B cell (primary cell): ENCODE measurements at regions not wholly inside any gene's neighbourhood (a gene's known extent, or its start where the extent isn't known, plus 50 kb on each side); places are given as distances from the start of the nearest gene placed in this dataset.
"Not testable (repeated sequence)": the region's sequence is repeated elsewhere in the genome, so short reads cannot be mapped to it uniquely, and the experiment has no call there.

Experiments
- ATAC-seq: fragments of 200-7000 bp; cut with Tn5 transposase; one replicate; pipeline ENCODE4 v1.10.0; 2021; ENCODE audit warnings: low read depth, mild to moderate bottlenecking, moderate number of reproducible peaks, moderate library complexity
- CTCF ChIA-PET: fragments of 350-600 bp; sonication (Branson Sonifier 250); formaldehyde crosslinking; loops from one replicate; lab custom pipeline; 2021; ENCODE audit warnings: antibody characterized with exemption, inconsistent platforms; lab: Charles Lee
- POLR2A ChIA-PET: fragments of 350-600 bp; sonication (Branson Sonifier 250); formaldehyde crosslinking; loops from one replicate; lab custom pipeline; 2021; ENCODE audit warnings: antibody characterized with exemption; lab: Charles Lee
- DNase-seq: peaks from one replicate; pipeline ENCODE4 v3.0.0; 2013
- H2AFZ ChIP-seq: 2 replicates; pipeline ENCODE4 v1.6.1; 2012; ENCODE audit warnings: mild to moderate bottlenecking, low read depth, low read length; ENCODE audit not compliant: insufficient read depth, poor library complexity, severe bottlenecking
- H3K27ac ChIP-seq, 2 donors: 1 replicate in 1 of 2; 2 replicates in 1 of 2; pipeline ENCODE4 v1.5.1; 2012 to 2013; ENCODE audit warnings: low read length in 2 of 2, mild to moderate bottlenecking in 2 of 2, moderate library complexity in 1 of 2
- H3K27me3 ChIP-seq, 4 experiments: fragments of 200-600 bp in 1 of 4; sonication (generic) in 1 of 4; replicated peaks in 1 of 4; 1 replicate in 2 of 4; 2 replicates in 2 of 4; pipeline versions ENCODE4 v1.6.1 to v1.7.0; 2013 to 2016; ENCODE audit warnings: low read length in 3 of 4, mild to moderate bottlenecking in 2 of 4, mixed read lengths in 1 of 4, moderate library complexity in 1 of 4; ENCODE audit not compliant: insufficient read depth in 4 of 4, control insufficient read depth in 3 of 4; ENCODE audit errors: control extremely low read depth in 1 of 4
- H3K36me3 ChIP-seq, 2 experiments: replicated peaks in 1 of 2; 1 replicate in 1 of 2; 2 replicates in 1 of 2; pipeline versions ENCODE4 v1.6.1 to v1.7.1; 2013; ENCODE audit warnings: low read length in 1 of 2; ENCODE audit not compliant: insufficient read depth in 2 of 2, control insufficient read depth in 1 of 2; ENCODE audit errors: control extremely low read depth in 1 of 2, extremely low read depth in 1 of 2
- H3K4me1 ChIP-seq, 2 donors: fragments of 200-600 bp in 1 of 2; sonication (generic) in 1 of 2; 1 replicate in 1 of 2; 2 replicates in 1 of 2; pipeline versions ENCODE4 v1.5.1 to v1.6.1; 2013 to 2017; ENCODE audit warnings: low read length in 2 of 2; ENCODE audit not compliant: control insufficient read depth in 2 of 2, insufficient read depth in 2 of 2
- H3K4me2 ChIP-seq: replicated peaks from 2 replicates; pipeline ENCODE3; 2012; ENCODE audit warnings: mild to moderate bottlenecking, low read depth, low read length; ENCODE audit not compliant: poor library complexity, severe bottlenecking
- H3K4me3 ChIP-seq, 5 experiments: fragments of 200-600 bp in 1 of 5; sonication (generic) in 1 of 5; 1 replicate in 3 of 5; 2 replicates in 2 of 5; pipeline versions ENCODE4 v1.5.1 to v1.7.0; 2011 to 2016; ENCODE audit warnings: low read length in 4 of 5, mild to moderate bottlenecking in 4 of 5, low read depth in 2 of 5, control low read depth in 1 of 5, moderate library complexity in 1 of 5; ENCODE audit not compliant: insufficient read depth in 1 of 5; ENCODE audit errors: control extremely low read depth in 1 of 5, extremely low read depth in 1 of 5
- H3K79me2 ChIP-seq: fragments of 200-600 bp; sonication (generic); one replicate; pipeline ENCODE4 v1.6.0; 2016; ENCODE audit warnings: low read length; ENCODE audit not compliant: control insufficient read depth, insufficient read depth
- H3K9ac ChIP-seq: fragments of 200-600 bp; sonication (generic); 2 replicates; pipeline ENCODE4 v1.6.1; 2017; ENCODE audit warnings: mild to moderate bottlenecking, low read length, moderate library complexity
- H3K9me3 ChIP-seq, 3 donors: one replicate each; pipeline versions ENCODE4 v1.6.1 to v1.7.1; 2013; ENCODE audit warnings: low read length in 2 of 3; ENCODE audit not compliant: control insufficient read depth in 2 of 3, insufficient read depth in 1 of 3; ENCODE audit errors: control extremely low read depth in 1 of 3
- H4K20me1 ChIP-seq: 2 replicates; pipeline ENCODE4 v1.6.0; 2012; ENCODE audit warnings: mild to moderate bottlenecking, low read length; ENCODE audit not compliant: insufficient read depth, control insufficient read depth, poor library complexity, severe bottlenecking
- H3K27ac Mint-ChIP-seq: one replicate; pipeline ENCODE4 v1.8.0; 2021; ENCODE audit warnings: mixed read lengths
- H3K27me3 Mint-ChIP-seq: one replicate; pipeline ENCODE4 v1.8.0; 2021; ENCODE audit warnings: mixed read lengths
- H3K4me1 Mint-ChIP-seq: one replicate; pipeline ENCODE4 v1.8.0; 2021; ENCODE audit warnings: mixed read lengths
- H3K4me3 Mint-ChIP-seq: one replicate; pipeline ENCODE4 v1.8.0; 2021; ENCODE audit warnings: mixed read lengths
- H3K9me3 Mint-ChIP-seq: one replicate; pipeline ENCODE4 v1.8.0; 2022; ENCODE audit warnings: mixed read lengths; ENCODE audit not compliant: insufficient read depth
- WGBS: methylation state at CpG from one replicate; pipeline ENCODE4 v1.1.5; 2013; ENCODE audit warnings: missing lambda C conversion rate; ENCODE audit not compliant: insufficient coverage; 5-methylcytosine and 5-hydroxymethylcytosine counted together
- intact Hi-C: fragments of 100-400 bp; cut with micrococcal nuclease; formaldehyde crosslinking; loops from one replicate; pipeline ENCODE4 v1.10.0; 2022

GRCh38 chr22:10631961-10632360, 4896.0 kb upstream of the OR11H1 start:
- POLR2A ChIA-PET, H3K79me2 ChIP-seq, H3K9me3 ChIP-seq, H3K27me3 Mint-ChIP-seq, H3K4me1 Mint-ChIP-seq, CTCF ChIA-PET, H3K9ac ChIP-seq, H2AFZ ChIP-seq, H3K27me3 ChIP-seq, H3K27ac Mint-ChIP-seq, ATAC-seq, H3K4me2 ChIP-seq, H3K9me3 Mint-ChIP-seq, intact Hi-C loops, H3K4me3 Mint-ChIP-seq, H4K20me1 ChIP-seq, DNase-seq, H3K27ac ChIP-seq, H3K4me1 ChIP-seq, H3K4me3 ChIP-seq, H3K36me3 ChIP-seq: not testable (repeated sequence)
- WGBS: no CpG with 5 or more reads among the region's 15 CpGs

- H3K4me2 ChIP-seq, H3K4me1 Mint-ChIP-seq, ATAC-seq, H3K27ac ChIP-seq, DNase-seq, H3K79me2 ChIP-seq, H3K9me3 ChIP-seq, H3K4me3 ChIP-seq, intact Hi-C loops, H3K27ac Mint-ChIP-seq, H3K9ac ChIP-seq, POLR2A ChIA-PET, H3K4me1 ChIP-seq, H2AFZ ChIP-seq, H4K20me1 ChIP-seq, H3K27me3 Mint-ChIP-seq, H3K36me3 ChIP-seq, H3K27me3 ChIP-seq, H3K9me3 Mint-ChIP-seq, H3K4me3 Mint-ChIP-seq, CTCF ChIA-PET: not testable (repeated sequence)
- WGBS: no CpG with 5 or more reads among the region's 3 CpGs
These were observed 4892.7 kb upstream of the OR11H1 start for GRCh38 chr22:10635341-10635740.

- H3K4me3 Mint-ChIP-seq, H3K27ac Mint-ChIP-seq, ATAC-seq, H3K27me3 Mint-ChIP-seq, H3K36me3 ChIP-seq, CTCF ChIA-PET, H3K79me2 ChIP-seq, intact Hi-C loops, H3K9ac ChIP-seq, H3K27ac ChIP-seq, H2AFZ ChIP-seq, H3K9me3 Mint-ChIP-seq, H3K4me2 ChIP-seq, H3K4me3 ChIP-seq, DNase-seq, POLR2A ChIA-PET, H3K4me1 ChIP-seq, H3K4me1 Mint-ChIP-seq, H3K9me3 ChIP-seq, H4K20me1 ChIP-seq, H3K27me3 ChIP-seq: not testable (repeated sequence)
- 84% methylated on average over 8 of the region's 14 CpGs for WGBS
These were observed 4865.2 kb upstream of the OR11H1 start for GRCh38 chr22:10662818-10663217.

- H3K9ac ChIP-seq, H3K4me2 ChIP-seq, H3K27me3 Mint-ChIP-seq, H3K27ac Mint-ChIP-seq, H3K9me3 ChIP-seq, H3K79me2 ChIP-seq, H3K4me1 Mint-ChIP-seq, intact Hi-C loops, H3K27me3 ChIP-seq, H3K4me3 ChIP-seq, H3K27ac ChIP-seq, H3K36me3 ChIP-seq, H2AFZ ChIP-seq, H4K20me1 ChIP-seq, DNase-seq, H3K4me1 ChIP-seq, H3K4me3 Mint-ChIP-seq, POLR2A ChIA-PET, H3K9me3 Mint-ChIP-seq, ATAC-seq, CTCF ChIA-PET: not testable (repeated sequence)
- WGBS: no CpG with 5 or more reads among the region's 6 CpGs
These were observed 4854.9 kb upstream of the OR11H1 start for GRCh38 chr22:10673065-10673464.
